ENCODE measurements at regions not wholly inside any gene's neighbourhood (a gene's known extent, or its start where the extent isn't known, plus 50 kb on each side); places are given as distances from the start of the nearest gene placed in this dataset.

GRCh38 chr22:27466778-27467438 lies 334.6 kb downstream of the MN1 start:
- no peaks in the 10 kb centered on the region for H3K36me3 ChIP-seq (ENCODE audit: insufficient read depth, low read length)
- no peak overlapping the region for H3K9ac ChIP-seq (ENCODE audit: low read depth, low read length)
- H3K9me3 ChIP-seq (ENCODE audit: control insufficient read depth, insufficient read depth, low read length): 0 out of 2 replicates have a peak, but pooled peaks cover 3% of the 10 kb centered on the region
- peaks cover 12% of the 10 kb centered on the region for H3K4me1 ChIP-seq (ENCODE audit: insufficient read depth, low read length)

- no peak overlapping the region for H3K9ac ChIP-seq (ENCODE audit: low read depth, low read length)
- 0 out of 2 replicates have a peak, but pooled peaks cover 3% of the 10 kb centered on the region for H3K9me3 ChIP-seq (ENCODE audit: control insufficient read depth, insufficient read depth, low read length)
- no peaks in the 10 kb centered on the region for H3K36me3 ChIP-seq (ENCODE audit: insufficient read depth, low read length)
- H3K4me1 ChIP-seq (ENCODE audit: insufficient read depth, low read length): peaks cover 4% of the 10 kb centered on the region; the same call in 1 of the 2 replicates
Measured at GRCh38 chr22:27467711-27468110, 333.8 kb downstream of the MN1 start.

- H3K4me1 ChIP-seq (ENCODE audit: insufficient read depth, low read length): peaks cover 1% of the 10 kb centered on the region
- no peaks in the 10 kb centered on the region for H3K36me3 ChIP-seq (ENCODE audit: insufficient read depth, low read length)
- H3K9ac ChIP-seq (ENCODE audit: low read depth, low read length): no peak overlapping the region
- 0 out of 2 replicates have a peak, but pooled peaks cover 1% of the 10 kb centered on the region for H3K9me3 ChIP-seq (ENCODE audit: control insufficient read depth, insufficient read depth, low read length)
Measured at GRCh38 chr22:27468712-27469111, 332.8 kb downstream of the MN1 start.

- Histone ChIP-seq H3K9ac (ENCODE audit: low read depth, low read length) (no peak overlapping the region), H3K4me1 (ENCODE audit: insufficient read depth, low read length) (peaks cover 12% of the 10 kb centered on the region), H3K36me3 (ENCODE audit: insufficient read depth, low read length) (no peaks in the 10 kb centered on the region), H3K9me3 (ENCODE audit: control insufficient read depth, insufficient read depth, low read length) (no peaks in the 10 kb centered on the region)
Measured at GRCh38 chr22:27470169-27470772, 331.3 kb downstream of the MN1 start.

- H3K9ac ChIP-seq (ENCODE audit: low read depth, low read length): no peak overlapping the region
- H3K4me1 ChIP-seq (ENCODE audit: insufficient read depth, low read length): peaks cover 29% of the 10 kb centered on the region
- H3K9me3 ChIP-seq (ENCODE audit: control insufficient read depth, insufficient read depth, low read length): no peaks in the 10 kb centered on the region
- no peaks in the 10 kb centered on the region for H3K36me3 ChIP-seq (ENCODE audit: insufficient read depth, low read length)
Measured at GRCh38 chr22:27472975-27473374, 328.6 kb downstream of the MN1 start.

GRCh38 chr22:27473533-27473932 lies 328.0 kb downstream of the MN1 start:
- H3K4me1 ChIP-seq (ENCODE audit: insufficient read depth, low read length): peaks cover 29% of the 10 kb centered on the region
- H3K36me3 ChIP-seq (ENCODE audit: insufficient read depth, low read length): no peaks in the 10 kb centered on the region
- no peak overlapping the region for H3K9ac ChIP-seq (ENCODE audit: low read depth, low read length)
- H3K9me3 ChIP-seq (ENCODE audit: control insufficient read depth, insufficient read depth, low read length): no peaks in the 10 kb centered on the region

- H3K36me3 ChIP-seq (ENCODE audit: insufficient read depth, low read length): no peaks in the 10 kb centered on the region
- peaks cover 29% of the 10 kb centered on the region for H3K4me1 ChIP-seq (ENCODE audit: insufficient read depth, low read length)
- no peaks in the 10 kb centered on the region for H3K9me3 ChIP-seq (ENCODE audit: control insufficient read depth, insufficient read depth, low read length)
- H3K9ac ChIP-seq (ENCODE audit: low read depth, low read length): no peak overlapping the region
Measured at GRCh38 chr22:27474112-27474571, 327.4 kb downstream of the MN1 start.

GRCh38 chr22:27474711-27475547 lies 326.6 kb downstream of the MN1 start:
- Histone ChIP-seq H3K36me3 (ENCODE audit: insufficient read depth, low read length) (no peaks in the 10 kb centered on the region), H3K4me1 (ENCODE audit: insufficient read depth, low read length) (peaks cover 29% of the 10 kb centered on the region), H3K9me3 (ENCODE audit: control insufficient read depth, insufficient read depth, low read length) (no peaks in the 10 kb centered on the region), H3K9ac (ENCODE audit: low read depth, low read length) (no peak overlapping the region)

GRCh38 chr22:27475548-27475897 lies 326.0 kb downstream of the MN1 start:
- Histone ChIP-seq H3K9ac (ENCODE audit: low read depth, low read length) (no peak overlapping the region), H3K4me1 (ENCODE audit: insufficient read depth, low read length) (peaks cover 35% of the 10 kb centered on the region), H3K36me3 (ENCODE audit: insufficient read depth, low read length) (no peaks in the 10 kb centered on the region), H3K9me3 (ENCODE audit: control insufficient read depth, insufficient read depth, low read length) (no peaks in the 10 kb centered on the region)

- H3K9me3 ChIP-seq (ENCODE audit: control insufficient read depth, insufficient read depth, low read length): no peaks in the 10 kb centered on the region
- no peak overlapping the region for H3K9ac ChIP-seq (ENCODE audit: low read depth, low read length)
- peaks cover 43% of the 10 kb centered on the region for H3K4me1 ChIP-seq (ENCODE audit: insufficient read depth, low read length)
- H3K36me3 ChIP-seq (ENCODE audit: insufficient read depth, low read length): no peaks in the 10 kb centered on the region
Measured at GRCh38 chr22:27476318-27476717, 325.2 kb downstream of the MN1 start.

- H3K4me1 ChIP-seq (ENCODE audit: insufficient read depth, low read length): peaks cover 47% of the 10 kb centered on the region
- no peaks in the 10 kb centered on the region for H3K36me3 ChIP-seq (ENCODE audit: insufficient read depth, low read length)
- no peaks in the 10 kb centered on the region for H3K9me3 ChIP-seq (ENCODE audit: control insufficient read depth, insufficient read depth, low read length)
- no peak overlapping the region for H3K9ac ChIP-seq (ENCODE audit: low read depth, low read length)
Measured at GRCh38 chr22:27476729-27477128, 324.8 kb downstream of the MN1 start.

- Histone ChIP-seq H3K4me1 (ENCODE audit: insufficient read depth, low read length) (peaks cover 50% of the 10 kb centered on the region), H3K9me3 (ENCODE audit: control insufficient read depth, insufficient read depth, low read length) (no peaks in the 10 kb centered on the region), H3K9ac (ENCODE audit: low read depth, low read length) (no peak overlapping the region), H3K36me3 (ENCODE audit: insufficient read depth, low read length) (no peaks in the 10 kb centered on the region)
Measured at GRCh38 chr22:27477171-27477570, 324.4 kb downstream of the MN1 start.

GRCh38 chr22:27480487-27480886 lies 321.1 kb downstream of the MN1 start:
- Histone ChIP-seq H3K4me1 (ENCODE audit: insufficient read depth, low read length) (peaks cover 35% of the 10 kb centered on the region), H3K9me3 (ENCODE audit: control insufficient read depth, insufficient read depth, low read length) (no peaks in the 10 kb centered on the region), H3K9ac (ENCODE audit: low read depth, low read length) (no peak overlapping the region), H3K36me3 (ENCODE audit: insufficient read depth, low read length) (no peaks in the 10 kb centered on the region)

GRCh38 chr22:27482402-27482801 lies 319.2 kb downstream of the MN1 start:
- H3K9ac ChIP-seq (ENCODE audit: low read depth, low read length): no peak overlapping the region
- H3K4me1 ChIP-seq (ENCODE audit: insufficient read depth, low read length): peaks cover 21% of the 10 kb centered on the region
- H3K36me3 ChIP-seq (ENCODE audit: insufficient read depth, low read length): no peaks in the 10 kb centered on the region
- H3K9me3 ChIP-seq (ENCODE audit: control insufficient read depth, insufficient read depth, low read length): no peaks in the 10 kb centered on the region
